Epidermal melanocyte (primary cell): ENCODE measurements at regions not wholly inside any gene's neighbourhood (a gene's known extent, or its start where the extent isn't known, plus 50 kb on each side); places are given as distances from the start of the nearest gene placed in this dataset.

ENCODE experiments used
- DNase-seq: peaks from one replicate; pipeline ENCODE4 v3.0.0; 2011; ENCODE audit warnings: low spot score; ENCODE audit not compliant: insufficient read length

- DNase-seq: no peak
Measured at GRCh38 chr18:34977838-34978532, 63.2 kb upstream of the MAPRE2 start.

- DNase-seq: no peak
Measured at GRCh38 chr18:34978533-34978893, 62.7 kb upstream of the MAPRE2 start.

- peak; percentile 74 for DNase-seq
Measured at GRCh38 chr18:34978953-34979608, 62.1 kb upstream of the MAPRE2 start.

- DNase-seq: no peak
Measured at GRCh38 chr18:34981487-34981886, 59.7 kb upstream of the MAPRE2 start.

- no peak for DNase-seq
Measured at GRCh38 chr18:34985963-34986362, 55.2 kb upstream of the MAPRE2 start.

- DNase-seq: no peak
Measured at GRCh38 chr18:34990597-34990996, 50.6 kb upstream of the MAPRE2 start.

GRCh38 chr18:34991152-34991551, 50.1 kb upstream of the MAPRE2 start:
- DNase-seq: no peak
